GM21423 (cell line): ENCODE measurements at regions not wholly inside any gene's neighbourhood (a gene's known extent, or its start where the extent isn't known, plus 50 kb on each side); places are given as distances from the start of the nearest gene placed in this dataset.
A peak's percentile ranks its signal among the peaks of the same experiment; 100 is the strongest.

Experiments used
- ATAC-seq: cut with Tn5 transposase; IDR thresholded peaks from one replicate; pipeline ENCODE4 v1.9.1; 2021; ENCODE audit warnings: mild to moderate bottlenecking, moderate library complexity; ENCODE audit not compliant: unreplicated experiment

GRCh38 chr5:89034588-89034987 lies 151.6 kb upstream of the MEF2C start:
- ATAC-seq: no peak

- ATAC-seq: no peak
These were observed 147.8 kb upstream of the MEF2C start for GRCh38 chr5:89030798-89031197.

DNA sequence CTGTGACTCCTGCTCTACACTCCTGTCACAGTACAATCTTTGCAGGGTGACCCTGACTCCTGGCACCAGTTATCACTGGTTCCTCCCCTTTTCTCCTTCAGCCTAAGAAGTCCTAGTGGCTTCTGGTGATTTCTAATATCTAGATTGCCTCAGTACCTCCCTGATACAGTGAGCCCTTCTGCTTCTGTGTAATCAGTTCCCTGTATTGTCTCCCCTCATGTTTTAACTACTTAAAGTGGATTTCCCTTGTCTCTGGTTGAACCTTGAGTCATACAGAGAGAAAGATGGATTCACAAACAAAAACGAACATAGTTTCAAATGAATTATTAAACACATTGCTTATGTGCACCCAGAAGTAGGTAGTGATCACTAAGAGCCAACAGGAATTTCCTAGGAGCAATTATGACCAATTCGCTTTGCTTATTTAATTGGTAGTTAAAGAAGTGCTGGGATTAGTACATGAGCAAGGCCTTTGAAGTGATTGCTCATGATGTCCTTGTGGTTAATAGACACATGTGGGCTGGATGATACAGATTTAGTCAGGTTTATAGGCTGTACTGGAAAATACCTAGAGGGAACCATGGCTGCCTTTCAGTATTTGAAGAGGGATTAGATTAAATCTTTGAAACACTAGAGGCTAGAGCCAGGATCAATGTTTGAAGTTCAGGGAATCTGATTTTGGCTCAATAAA lies 145.8 kb upstream of the MEF2C start:
- ATAC-seq: no peak

- ATAC-seq: no peak
These were observed 141.1 kb upstream of the MEF2C start for GRCh38 chr5:89024045-89024444.

- ATAC-seq: no peak
These were observed 138.1 kb upstream of the MEF2C start for GRCh38 chr5:89020926-89021610.

- ATAC-seq: no peak
These were observed 133.8 kb upstream of the MEF2C start for GRCh38 chr5:89016741-89017303.

GRCh38 chr5:89015409-89015808 lies 132.4 kb upstream of the MEF2C start:
- ATAC-seq: no peak

DNA sequence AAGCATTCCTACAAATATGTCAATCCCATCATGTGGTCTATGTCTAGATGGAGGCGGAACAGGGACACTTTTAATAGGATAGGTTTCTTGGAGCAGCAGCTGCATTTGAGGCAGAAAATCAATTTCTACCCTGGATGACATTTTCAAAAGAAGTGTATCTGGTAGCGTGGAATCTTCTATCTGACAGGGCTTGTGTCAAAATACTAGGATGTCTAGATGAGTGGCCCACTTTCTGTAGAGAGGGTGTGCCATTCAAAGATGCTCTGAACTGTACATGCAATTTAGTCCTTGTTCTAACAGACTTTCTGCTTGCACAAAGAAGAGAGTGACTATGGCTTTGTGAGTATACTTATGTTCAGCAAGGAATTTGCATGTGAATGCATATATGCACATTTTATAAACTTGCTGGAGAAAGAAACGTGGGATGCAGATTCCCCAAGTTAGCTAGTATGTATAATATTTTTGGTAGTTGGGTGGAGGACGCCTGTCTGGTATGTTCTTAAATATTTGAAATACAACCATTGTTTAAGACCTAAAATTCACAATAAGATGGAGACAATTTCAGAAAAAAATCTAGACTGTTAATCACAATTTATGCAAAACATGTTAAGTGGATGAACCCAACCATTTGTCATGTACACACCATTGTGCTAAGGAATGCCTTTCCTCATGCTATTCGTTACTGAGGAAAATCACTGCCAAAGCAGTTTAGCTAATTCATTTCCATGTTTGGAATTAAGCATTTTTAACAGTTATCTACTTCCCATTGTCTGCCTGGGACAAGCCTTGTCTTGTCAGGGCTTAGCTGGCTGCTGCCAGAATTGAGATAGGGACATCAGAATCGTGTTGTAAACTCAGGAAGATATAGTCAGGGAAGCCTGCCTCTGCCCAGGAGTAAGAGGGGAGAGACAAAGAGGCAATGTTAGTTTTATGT lies 129.1 kb upstream of the MEF2C start:
- no peak for ATAC-seq

GRCh38 chr5:89010512-89010911 lies 127.5 kb upstream of the MEF2C start:
- no peak for ATAC-seq

GRCh38 chr5:89008291-89008690 lies 125.3 kb upstream of the MEF2C start:
- no peak for ATAC-seq

- no peak for ATAC-seq
These were observed 123.0 kb upstream of the MEF2C start for GRCh38 chr5:89005990-89006389.

- ATAC-seq: no peak
These were observed 121.4 kb upstream of the MEF2C start for GRCh38 chr5:89004379-89004778.

DNA sequence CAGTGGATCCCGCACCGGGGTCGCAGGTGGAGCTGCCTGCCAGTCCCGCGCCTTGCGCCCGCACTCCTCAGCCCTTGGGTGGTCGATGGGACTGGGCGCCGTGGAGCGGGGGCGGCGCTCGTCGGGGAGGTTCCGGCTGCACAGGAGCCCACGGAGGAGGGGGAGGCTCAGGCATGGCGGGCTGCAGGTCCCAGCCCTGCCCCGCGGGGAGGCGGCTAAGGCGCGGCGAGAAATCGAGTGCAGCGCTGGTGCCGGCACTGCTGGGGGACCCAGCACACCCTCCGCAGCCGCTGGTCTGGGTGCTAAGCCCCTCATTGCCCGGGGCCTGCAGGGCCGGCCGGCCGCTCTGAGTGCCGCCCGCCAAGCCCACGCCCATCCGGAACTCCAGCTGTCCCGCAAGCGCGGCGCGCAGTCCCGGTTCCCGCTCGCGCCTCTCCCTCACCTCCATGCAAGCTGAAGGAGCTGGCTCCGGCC lies 120.6 kb upstream of the MEF2C start:
- ATAC-seq: no peak

DNA sequence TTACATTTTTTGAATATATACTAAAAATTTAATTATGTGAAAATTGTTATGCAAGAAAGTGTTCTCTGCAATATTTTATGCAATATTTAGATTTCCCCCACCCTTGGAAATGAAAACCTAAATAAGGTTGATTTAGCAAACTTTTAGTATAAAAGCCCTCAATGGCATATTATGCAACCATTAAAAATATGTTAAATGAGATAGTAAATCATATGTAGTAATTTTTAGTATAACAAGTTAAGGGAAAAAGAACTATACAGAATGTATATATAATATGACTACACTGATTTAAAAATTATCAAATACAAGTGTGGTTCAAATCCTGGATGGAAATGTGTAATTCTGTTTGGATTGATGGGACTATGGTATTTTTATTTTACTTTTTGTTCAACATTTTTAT lies 116.9 kb upstream of the MEF2C start:
- no peak for ATAC-seq

DNA sequence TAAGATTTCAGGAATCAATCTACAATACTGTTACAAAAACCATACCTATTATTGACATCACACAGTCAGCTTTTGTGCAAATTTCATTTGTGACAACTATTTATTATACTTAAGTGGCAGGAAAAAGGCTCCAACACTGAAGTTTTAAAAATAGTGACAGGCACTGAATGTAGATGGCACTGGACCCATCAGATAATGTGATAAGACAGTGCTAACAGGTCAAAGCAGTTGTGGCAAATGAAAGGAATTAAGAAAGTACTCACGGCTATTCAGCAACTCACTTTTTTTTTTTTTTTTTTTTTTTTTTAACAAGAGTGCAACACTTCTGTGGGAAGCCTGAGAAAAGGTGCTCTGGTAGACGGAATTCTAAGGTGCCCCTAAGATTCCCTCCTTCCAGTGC lies 115.0 kb upstream of the MEF2C start:
- no peak for ATAC-seq

- ATAC-seq: no peak
These were observed 101.1 kb upstream of the MEF2C start for GRCh38 chr5:88984040-88984439.

GRCh38 chr5:88979726-88980125 lies 96.7 kb upstream of the MEF2C start:
- ATAC-seq: no peak

GRCh38 chr5:88979244-88979643 lies 96.3 kb upstream of the MEF2C start:
- ATAC-seq: peak; percentile 69

DNA sequence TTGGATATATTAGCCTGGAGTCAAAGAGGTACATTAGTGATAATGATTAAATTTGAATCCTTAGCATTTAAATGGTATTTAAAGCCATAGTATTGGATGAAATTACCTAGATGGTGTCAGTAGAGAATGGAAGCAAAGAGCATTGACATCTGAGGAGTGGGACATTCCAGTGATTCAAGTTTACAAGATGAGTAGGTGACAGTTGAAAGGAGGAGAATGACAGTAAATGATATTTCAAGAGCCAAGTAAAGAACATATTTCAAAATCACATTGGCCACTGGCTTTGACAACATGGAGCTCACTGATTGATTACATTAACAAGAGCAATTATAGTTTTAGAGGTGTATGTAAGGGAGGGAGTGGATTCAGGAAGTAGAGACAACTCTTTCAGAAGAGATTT lies 93.9 kb upstream of the MEF2C start:
- no peak for ATAC-seq

GRCh38 chr5:88967633-88968585 lies 84.9 kb upstream of the MEF2C start:
- peak; percentile 64 for ATAC-seq
